CD4-positive, alpha-beta T cell treated with Interleukin-15 for 4 hours (primary cell): ENCODE measurements at regions not wholly inside any gene's neighbourhood (a gene's known extent, or its start where the extent isn't known, plus 50 kb on each side); places are given as distances from the start of the nearest gene placed in this dataset.

ENCODE experiments used
- DNase-seq: peaks from one replicate; pipeline ENCODE4 v3.0.0-alpha.2; 2020; ENCODE audit warnings: low spot score

GRCh38 chr10:52883996-52884871 lies 111.7 kb upstream of the MBL2 start:
- no peak for DNase-seq

- no peak for DNase-seq
Measured at GRCh38 chr10:52879091-52879807, 106.7 kb upstream of the MBL2 start.

GRCh38 chr10:52877451-52877850 lies 104.9 kb upstream of the MBL2 start:
- no peak for DNase-seq

- no peak for DNase-seq
Measured at GRCh38 chr10:52875336-52875735, 102.8 kb upstream of the MBL2 start.

DNA sequence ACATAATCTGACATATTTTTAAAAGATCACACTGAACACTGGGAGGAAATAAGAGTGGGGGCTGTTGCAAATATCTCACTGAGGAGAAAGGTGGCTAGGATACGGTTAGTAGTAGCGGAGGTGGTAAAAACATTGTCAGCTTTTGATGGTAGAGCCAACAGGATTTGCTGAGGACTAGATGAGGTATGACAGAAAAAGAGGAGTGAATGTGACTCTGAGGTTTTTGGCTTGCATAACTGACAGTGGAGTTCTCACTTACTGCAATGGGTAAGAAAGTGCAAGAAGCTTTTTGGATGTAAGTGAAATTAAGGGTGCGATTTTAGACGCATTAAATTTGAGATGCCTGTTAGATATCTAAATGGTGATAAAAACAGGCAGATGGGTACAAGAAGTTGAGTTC lies 102.0 kb upstream of the MBL2 start:
- no peak for DNase-seq

DNA sequence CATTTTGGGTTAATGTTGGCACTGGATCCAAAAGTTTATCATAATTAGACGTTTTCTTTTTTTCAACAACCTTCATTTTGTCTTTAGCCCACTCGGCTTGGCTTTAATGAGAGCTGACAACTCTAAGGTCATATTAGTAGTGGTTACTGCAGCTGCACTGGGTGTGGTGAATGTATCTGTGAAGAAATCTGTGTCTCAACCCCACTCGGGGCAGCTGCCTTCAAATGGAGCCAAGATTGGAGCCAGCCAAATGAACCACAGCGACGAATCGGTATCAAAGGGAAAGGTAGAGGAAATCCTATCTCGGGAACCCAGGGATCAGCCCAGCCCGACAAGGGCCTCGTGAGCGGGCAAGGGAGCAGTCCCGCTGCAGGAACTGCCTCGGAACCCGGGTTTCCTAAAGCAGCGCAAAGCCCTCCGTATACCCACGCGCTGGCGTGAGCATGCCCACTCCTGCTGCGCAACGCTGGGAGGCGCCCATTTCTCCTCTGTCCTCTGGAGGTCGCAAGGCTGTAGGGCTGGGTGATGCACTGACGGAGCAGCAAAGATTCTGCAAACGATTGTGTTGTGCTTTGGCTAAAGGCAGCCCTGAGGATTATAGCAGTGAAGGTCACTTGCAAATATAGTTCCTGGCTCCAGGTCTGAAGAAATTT lies 98.7 kb upstream of the MBL2 start:
- no peak for DNase-seq

DNA sequence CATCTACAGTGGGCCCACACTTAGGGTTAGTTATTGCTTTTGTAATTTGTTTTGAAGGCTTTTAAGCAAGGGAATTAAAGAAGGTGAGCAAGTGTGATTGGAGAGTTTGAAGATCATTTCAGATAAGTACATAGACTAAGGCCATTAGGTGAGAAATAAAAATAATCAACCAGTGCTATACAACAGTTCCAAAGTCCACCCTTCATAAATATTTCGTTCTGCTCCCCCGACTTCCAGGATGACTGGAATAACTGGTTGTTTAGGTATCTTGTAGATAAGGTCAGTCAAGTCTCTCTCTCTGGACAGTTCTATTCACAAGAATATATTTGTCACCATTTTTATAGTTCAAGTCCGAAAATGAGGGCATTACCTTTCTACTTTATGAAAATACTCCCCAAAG lies 98.0 kb upstream of the MBL2 start:
- no peak for DNase-seq

GRCh38 chr10:52869864-52870263 lies 97.3 kb upstream of the MBL2 start:
- no peak for DNase-seq

DNA sequence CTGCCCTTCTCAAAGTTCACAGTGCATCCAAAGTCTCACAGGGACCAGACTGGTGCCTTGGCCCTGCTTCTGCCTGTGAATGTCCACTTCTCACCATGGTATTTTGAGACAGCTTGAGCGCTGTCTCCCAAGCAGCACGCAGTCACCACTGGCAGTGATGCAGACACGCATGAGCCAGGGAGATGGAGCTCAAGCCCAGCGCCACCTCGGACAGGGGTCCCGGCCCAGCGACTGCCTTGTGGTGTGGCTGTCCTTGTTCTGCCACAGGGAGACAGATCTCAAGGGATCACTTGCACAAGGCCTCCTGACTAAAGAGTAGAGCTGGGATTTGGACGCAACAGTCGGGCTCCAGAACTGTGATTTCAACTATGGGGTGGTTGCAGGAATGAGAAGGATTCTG lies 92.6 kb upstream of the MBL2 start:
- DNase-seq = no peak

DNA sequence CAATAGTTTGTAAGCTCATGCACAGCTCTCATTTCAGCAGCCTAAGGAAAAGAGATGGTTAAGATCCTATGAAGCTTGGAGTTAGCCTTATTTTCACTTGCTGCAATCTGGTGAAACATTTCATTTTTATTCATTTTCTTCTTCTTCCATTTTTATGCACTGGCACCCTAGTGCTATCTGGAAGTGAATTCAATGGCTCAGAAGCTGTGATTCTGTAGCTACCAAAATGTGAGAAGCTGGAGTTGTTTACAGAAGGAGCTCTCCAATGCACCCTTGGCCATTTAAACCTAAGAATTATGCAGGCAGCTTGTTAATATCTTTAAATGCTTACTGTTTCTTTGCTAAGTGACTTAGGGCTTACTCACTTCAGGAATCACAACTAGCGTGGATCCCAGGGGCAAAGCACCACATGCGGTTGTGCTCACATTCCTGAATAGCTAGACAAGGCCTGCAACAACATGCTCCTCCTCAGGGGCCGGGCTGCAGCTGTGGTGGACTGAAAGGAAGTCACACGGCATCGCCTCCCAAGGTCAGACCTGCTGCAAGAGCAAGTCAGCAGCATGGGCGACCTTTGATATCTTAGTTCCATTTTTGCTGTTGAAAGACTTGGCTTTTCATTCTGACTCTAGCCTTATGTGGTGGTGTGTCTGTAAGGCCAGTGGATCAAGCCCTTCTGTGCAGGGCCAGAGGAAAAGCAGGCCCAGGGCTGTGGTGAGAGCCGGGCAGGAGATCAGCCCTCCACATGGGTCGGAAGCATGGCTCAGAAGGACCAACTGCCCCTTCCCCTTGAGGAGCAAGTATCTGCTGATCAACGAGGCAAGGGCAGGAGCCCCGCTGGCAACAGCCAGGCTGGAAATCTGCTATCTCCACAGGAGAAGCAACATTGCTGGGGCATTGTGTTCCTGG lies 91.9 kb upstream of the MBL2 start:
- no peak for DNase-seq

GRCh38 chr10:52858722-52859121 lies 86.1 kb upstream of the MBL2 start:
- DNase-seq = no peak

DNA sequence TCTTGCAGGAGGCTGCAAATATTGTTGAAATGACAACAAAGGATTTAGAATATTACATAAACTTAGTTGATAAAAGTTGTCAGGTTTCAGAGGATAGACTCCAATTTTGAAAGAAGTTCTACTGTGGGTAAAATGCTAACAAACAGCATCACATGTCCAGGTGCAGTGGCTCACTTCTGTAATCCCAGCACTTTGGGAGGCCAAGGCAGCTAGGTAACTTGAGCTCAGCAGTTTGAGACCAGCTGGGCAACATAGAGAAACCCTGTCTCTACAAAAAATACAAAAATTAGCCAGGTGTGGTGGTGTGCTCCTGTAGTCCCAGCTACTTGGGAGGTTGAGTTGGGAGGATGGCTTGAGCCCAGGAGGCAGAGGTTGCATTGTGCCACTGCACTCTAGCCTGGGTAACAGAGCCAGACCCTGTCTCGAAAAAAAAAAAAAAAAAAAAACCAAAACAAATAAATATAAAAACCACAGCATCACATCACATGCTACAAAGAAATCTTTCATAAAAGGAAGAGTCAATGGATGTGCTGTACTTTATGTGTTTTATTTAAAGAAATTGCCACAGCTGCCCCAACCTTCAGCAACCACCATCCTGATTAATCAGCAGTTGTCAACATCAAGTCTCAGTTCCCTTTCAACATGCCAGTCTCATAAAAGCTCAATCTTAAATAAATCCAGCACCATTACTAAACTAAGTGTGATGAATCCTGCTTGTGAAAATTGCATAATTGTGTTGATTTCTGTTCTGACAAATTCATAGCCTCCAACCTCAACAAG lies 83.2 kb upstream of the MBL2 start:
- DNase-seq = no peak

DNA sequence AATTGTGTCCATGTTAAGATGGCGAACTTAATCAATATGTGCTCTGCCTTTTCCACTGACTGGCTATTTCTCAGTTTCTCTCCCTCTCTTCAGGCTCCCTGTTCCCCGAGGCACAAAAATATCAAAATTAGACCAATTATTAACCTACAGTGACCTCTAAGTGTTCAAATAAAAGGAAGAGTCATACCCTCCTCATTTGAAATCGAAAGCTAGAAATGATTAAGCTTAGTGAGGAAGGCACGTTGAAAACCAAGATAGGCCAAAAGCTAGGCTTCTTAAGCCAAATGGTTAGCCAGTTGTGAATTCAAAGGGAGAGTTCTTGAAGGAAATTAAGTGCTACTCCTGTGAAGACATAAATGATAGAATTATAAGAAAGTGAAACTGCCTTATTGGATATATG lies 81.1 kb upstream of the MBL2 start:
- no peak for DNase-seq

DNA sequence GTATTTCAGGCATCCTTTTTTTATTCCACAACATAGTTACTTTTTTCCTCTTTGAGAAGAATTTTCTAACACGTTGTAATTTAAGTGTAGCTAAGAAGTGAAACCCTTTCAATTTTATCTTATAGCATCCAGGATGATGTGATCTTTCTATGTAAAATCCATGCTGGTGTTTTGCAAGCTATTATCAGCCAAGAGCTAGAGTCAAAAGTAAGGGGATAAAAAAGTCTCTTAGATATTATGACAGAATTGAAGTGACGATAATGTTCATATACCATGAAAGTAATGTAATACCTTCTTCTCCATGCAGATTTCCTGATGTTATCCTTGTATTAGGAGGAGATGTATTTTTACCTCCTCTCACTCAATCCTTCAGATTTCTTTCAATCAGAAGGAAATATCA lies 64.2 kb upstream of the MBL2 start:
- no peak for DNase-seq
